ENCODE measurements at regions not wholly inside any gene's neighbourhood (a gene's known extent, or its start where the extent isn't known, plus 50 kb on each side); places are given as distances from the start of the nearest gene placed in this dataset.

DNA sequence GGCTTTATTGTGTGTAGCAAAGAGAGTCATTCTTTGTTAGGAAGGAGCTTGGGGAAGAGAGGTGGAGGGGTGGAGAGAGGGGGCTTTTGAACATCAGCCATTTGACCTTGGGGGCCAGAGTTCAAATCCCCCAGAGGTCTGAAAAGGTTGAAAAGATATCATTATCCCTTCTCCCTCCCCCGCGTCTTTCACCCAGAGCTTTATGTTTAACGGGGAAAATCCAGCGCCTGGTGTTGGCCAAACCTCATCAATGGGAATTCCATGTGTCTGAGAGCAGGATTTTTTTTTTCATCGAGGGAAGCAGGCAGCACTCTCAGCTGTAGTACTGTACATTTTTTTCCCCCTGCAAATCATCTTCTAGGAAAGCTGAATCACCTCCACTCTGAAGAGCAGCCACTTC lies 122.4 kb upstream of the HSD17B12 start:
- Histone ChIP-seq H3K27ac (ENCODE audit: low read depth in 1 of 2, low read length in 2 of 2) (no peak overlapping the region), H3K4me3 (ENCODE audit: low read depth in 1 of 3, low read length in 3 of 3) (no peak overlapping the region), H3K27me3 (ENCODE audit: control insufficient read depth in 4 of 4, insufficient read depth in 4 of 4, low read length in 3 of 4) (peaks cover 0 to 23% (median 6%) of the 10 kb centered on the region in 4 donors), H3K4me1 (ENCODE audit: control insufficient read depth in 4 of 4, insufficient read depth in 4 of 4, low read length in 3 of 4) (peaks cover 2 to 16% (median 8%) of the 10 kb centered on the region in 4 donors), H3K36me3 (ENCODE audit: control insufficient read depth in 4 of 4, insufficient read depth in 3 of 4, low read depth in 1 of 4, low read length in 3 of 4) (no peaks in the 10 kb centered on the region), H3K9ac (ENCODE audit: low read depth in 1 of 2, low read length in 2 of 2) (no peak overlapping the region), H3K9me3 (ENCODE audit: control insufficient read depth in 4 of 4, low read length in 3 of 4) (no peaks in the 10 kb centered on the region)
- 16% methylated on average over 5 of the region's 5 CpGs for WGBS
- DNase-seq (ENCODE audit: low spot score), result no peak
- no peak for TF ChIP-seq SP1 (IDR thresholded peaks at IDR 0.05)
- TF ChIP-seq GABPA (IDR thresholded peaks at IDR 0.05 in 1 of 2, conservative IDR thresholded peaks at IDR 0.05 in 1 of 2), result no peak
- TF ChIP-seq, protein P1, sequence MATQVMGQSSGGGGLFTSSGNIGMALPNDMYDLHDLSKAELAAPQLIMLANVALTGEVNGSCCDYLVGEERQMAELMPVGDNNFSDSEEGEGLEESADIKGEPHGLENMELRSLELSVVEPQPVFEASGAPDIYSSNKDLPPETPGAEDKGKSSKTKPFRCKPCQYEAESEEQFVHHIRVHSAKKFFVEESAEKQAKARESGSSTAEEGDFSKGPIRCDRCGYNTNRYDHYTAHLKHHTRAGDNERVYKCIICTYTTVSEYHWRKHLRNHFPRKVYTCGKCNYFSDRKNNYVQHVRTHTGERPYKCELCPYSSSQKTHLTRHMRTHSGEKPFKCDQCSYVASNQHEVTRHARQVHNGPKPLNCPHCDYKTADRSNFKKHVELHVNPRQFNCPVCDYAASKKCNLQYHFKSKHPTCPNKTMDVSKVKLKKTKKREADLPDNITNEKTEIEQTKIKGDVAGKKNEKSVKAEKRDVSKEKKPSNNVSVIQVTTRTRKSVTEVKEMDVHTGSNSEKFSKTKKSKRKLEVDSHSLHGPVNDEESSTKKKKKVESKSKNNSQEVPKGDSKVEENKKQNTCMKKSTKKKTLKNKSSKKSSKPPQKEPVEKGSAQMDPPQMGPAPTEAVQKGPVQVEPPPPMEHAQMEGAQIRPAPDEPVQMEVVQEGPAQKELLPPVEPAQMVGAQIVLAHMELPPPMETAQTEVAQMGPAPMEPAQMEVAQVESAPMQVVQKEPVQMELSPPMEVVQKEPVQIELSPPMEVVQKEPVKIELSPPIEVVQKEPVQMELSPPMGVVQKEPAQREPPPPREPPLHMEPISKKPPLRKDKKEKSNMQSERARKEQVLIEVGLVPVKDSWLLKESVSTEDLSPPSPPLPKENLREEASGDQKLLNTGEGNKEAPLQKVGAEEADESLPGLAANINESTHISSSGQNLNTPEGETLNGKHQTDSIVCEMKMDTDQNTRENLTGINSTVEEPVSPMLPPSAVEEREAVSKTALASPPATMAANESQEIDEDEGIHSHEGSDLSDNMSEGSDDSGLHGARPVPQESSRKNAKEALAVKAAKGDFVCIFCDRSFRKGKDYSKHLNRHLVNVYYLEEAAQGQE (IDR thresholded peaks at IDR 0.05), result no peak
- no peak for TF ChIP-seq HNF4A (conservative IDR thresholded peaks at IDR 0.05)
- TF ChIP-seq, protein P2, sequence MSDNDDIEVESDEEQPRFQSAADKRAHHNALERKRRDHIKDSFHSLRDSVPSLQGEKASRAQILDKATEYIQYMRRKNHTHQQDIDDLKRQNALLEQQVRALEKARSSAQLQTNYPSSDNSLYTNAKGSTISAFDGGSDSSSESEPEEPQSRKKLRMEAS (IDR thresholded peaks at IDR 0.05), result no peak
- TF ChIP-seq YY1 (IDR thresholded peaks at IDR 0.05), result no peak
- TF ChIP-seq FOXA1 (IDR thresholded peaks at IDR 0.05), result no peak
- TF ChIP-seq TAF1 (conservative IDR thresholded peaks at IDR 0.05), result no peak
- no peak for TF ChIP-seq JUND (IDR thresholded peaks at IDR 0.05)
- TF ChIP-seq, protein P3, sequence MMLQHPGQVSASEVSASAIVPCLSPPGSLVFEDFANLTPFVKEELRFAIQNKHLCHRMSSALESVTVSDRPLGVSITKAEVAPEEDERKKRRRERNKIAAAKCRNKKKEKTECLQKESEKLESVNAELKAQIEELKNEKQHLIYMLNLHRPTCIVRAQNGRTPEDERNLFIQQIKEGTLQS (IDR thresholded peaks at IDR 0.05), result no peak

DNA sequence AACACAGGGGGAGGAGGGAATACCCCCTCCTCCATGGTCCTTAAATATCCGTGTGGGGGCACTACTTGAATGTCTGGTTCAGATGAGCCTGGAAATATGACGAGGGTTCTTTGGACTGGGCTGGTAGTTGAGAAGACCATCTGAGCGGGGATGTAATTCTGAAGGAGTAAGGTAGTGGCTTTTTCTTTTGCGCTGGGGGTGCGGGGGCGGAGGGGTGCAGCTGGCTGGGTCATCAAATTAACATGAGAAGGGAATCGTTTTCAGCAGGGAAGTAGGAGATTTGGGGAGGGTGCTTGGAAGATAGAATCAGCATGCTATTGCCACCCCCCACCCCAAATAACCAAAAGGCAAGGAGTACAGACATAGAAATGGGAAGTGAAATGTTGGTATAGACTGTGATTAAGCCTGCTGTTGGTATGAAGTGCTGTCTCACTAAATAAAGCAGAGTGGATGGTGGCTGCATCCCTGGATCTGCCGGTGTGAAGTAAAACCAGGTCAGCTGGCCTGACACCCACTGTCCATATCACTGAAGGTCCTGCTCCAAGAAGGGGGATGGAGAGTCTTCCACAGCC lies 121.9 kb upstream of the HSD17B12 start:
- Histone ChIP-seq H3K4me3 (ENCODE audit: low read depth in 1 of 3, low read length in 3 of 3) (no peak overlapping the region), H3K27me3 (ENCODE audit: control insufficient read depth in 4 of 4, insufficient read depth in 4 of 4, low read length in 3 of 4) (peaks cover 0 to 19% (median 6%) of the 10 kb centered on the region in 4 donors), H3K9ac (ENCODE audit: low read depth in 1 of 2, low read length in 2 of 2) (no peak overlapping the region), H3K27ac (ENCODE audit: low read depth in 1 of 2, low read length in 2 of 2) (no peak overlapping the region), H3K9me3 (ENCODE audit: control insufficient read depth in 4 of 4, low read length in 3 of 4) (no peaks in the 10 kb centered on the region), H3K4me1 (ENCODE audit: control insufficient read depth in 4 of 4, insufficient read depth in 4 of 4, low read length in 3 of 4) (peaks cover 2 to 16% (median 8%) of the 10 kb centered on the region in 4 donors), H3K36me3 (ENCODE audit: control insufficient read depth in 4 of 4, insufficient read depth in 3 of 4, low read depth in 1 of 4, low read length in 3 of 4) (no peaks in the 10 kb centered on the region)
- WGBS, result 23% methylated on average over 8 of the region's 8 CpGs
- no peak for TF ChIP-seq SP1 (IDR thresholded peaks at IDR 0.05)
- TF ChIP-seq RAD21 (IDR thresholded peaks at IDR 0.05), result no peak
- TF ChIP-seq RXRA (IDR thresholded peaks at IDR 0.05), result no peak
- no peak for TF ChIP-seq GABPA (IDR thresholded peaks at IDR 0.05 in 1 of 2, conservative IDR thresholded peaks at IDR 0.05 in 1 of 2)
- TF ChIP-seq TAF1 (conservative IDR thresholded peaks at IDR 0.05), result no peak
- TF ChIP-seq NR2F2 (IDR thresholded peaks at IDR 0.05), result no peak
- TF ChIP-seq JUND (IDR thresholded peaks at IDR 0.05), result no peak
- no peak for TF ChIP-seq FOXA1 (IDR thresholded peaks at IDR 0.05)
- TF ChIP-seq EGR1 (IDR thresholded peaks at IDR 0.05; ENCODE audit: low read depth in 2 of 2), result no peak
- TF ChIP-seq HNF4A (conservative IDR thresholded peaks at IDR 0.05), result no peak
- no peak for DNase-seq (ENCODE audit: low spot score)

DNA sequence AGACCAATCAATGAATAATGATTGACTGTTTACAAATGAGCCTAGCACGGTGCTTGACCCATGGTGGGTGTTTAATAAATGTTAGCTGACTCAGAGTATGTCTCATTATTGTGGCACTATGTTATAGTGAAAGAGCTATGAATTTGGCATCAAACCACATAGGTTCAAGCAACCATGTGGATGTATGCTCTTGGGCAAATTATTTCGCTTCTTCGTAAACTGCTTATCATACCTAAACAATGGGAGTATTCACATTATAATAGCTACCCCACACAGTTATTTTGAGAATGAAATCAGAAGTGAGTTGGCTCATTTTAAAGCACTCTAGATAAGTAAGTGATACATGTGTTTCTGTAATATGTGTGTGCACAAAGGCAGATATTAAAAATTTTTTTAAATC lies 118.7 kb upstream of the HSD17B12 start:
- 78% methylated on average over 3 of the region's 3 CpGs for WGBS
- H3K4me3 ChIP-seq (ENCODE audit: low read depth in 1 of 3, low read length in 3 of 3), result no peak overlapping the region
- H3K9me3 ChIP-seq (ENCODE audit: control insufficient read depth in 4 of 4, low read length in 3 of 4), result no peaks in the 10 kb centered on the region
- TF ChIP-seq, protein P4, sequence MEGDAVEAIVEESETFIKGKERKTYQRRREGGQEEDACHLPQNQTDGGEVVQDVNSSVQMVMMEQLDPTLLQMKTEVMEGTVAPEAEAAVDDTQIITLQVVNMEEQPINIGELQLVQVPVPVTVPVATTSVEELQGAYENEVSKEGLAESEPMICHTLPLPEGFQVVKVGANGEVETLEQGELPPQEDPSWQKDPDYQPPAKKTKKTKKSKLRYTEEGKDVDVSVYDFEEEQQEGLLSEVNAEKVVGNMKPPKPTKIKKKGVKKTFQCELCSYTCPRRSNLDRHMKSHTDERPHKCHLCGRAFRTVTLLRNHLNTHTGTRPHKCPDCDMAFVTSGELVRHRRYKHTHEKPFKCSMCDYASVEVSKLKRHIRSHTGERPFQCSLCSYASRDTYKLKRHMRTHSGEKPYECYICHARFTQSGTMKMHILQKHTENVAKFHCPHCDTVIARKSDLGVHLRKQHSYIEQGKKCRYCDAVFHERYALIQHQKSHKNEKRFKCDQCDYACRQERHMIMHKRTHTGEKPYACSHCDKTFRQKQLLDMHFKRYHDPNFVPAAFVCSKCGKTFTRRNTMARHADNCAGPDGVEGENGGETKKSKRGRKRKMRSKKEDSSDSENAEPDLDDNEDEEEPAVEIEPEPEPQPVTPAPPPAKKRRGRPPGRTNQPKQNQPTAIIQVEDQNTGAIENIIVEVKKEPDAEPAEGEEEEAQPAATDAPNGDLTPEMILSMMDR (IDR thresholded peaks at IDR 0.05; ENCODE audit: low read depth, low read length, missing input control), result no peak
- peaks cover 0 to 4% (median 1%) of the 10 kb centered on the region in 4 donors for H3K4me1 ChIP-seq (ENCODE audit: control insufficient read depth in 4 of 4, insufficient read depth in 4 of 4, low read length in 3 of 4)
- H3K36me3 ChIP-seq (ENCODE audit: control insufficient read depth in 4 of 4, insufficient read depth in 3 of 4, low read depth in 1 of 4, low read length in 3 of 4), result no peaks in the 10 kb centered on the region
- no peak overlapping the region for H3K27ac ChIP-seq (ENCODE audit: low read depth in 1 of 2, low read length in 2 of 2)
- peaks cover 0 to 19% (median 4%) of the 10 kb centered on the region in 4 donors for H3K27me3 ChIP-seq (ENCODE audit: control insufficient read depth in 4 of 4, insufficient read depth in 4 of 4, low read length in 3 of 4)
- DNase-seq (ENCODE audit: low spot score), result no peak
- no peak overlapping the region for H3K9ac ChIP-seq (ENCODE audit: low read depth in 1 of 2, low read length in 2 of 2)

Measured in liver (tissue), 8 donors.